Liver (tissue), 3 donors: ENCODE measurements at regions not wholly inside any gene's neighbourhood (a gene's known extent, or its start where the extent isn't known, plus 50 kb on each side); places are given as distances from the start of the nearest gene placed in this dataset.

ENCODE experiments used
- GABPA ChIP-seq, 2 donors: IDR thresholded peaks in 1 of 2; conservative IDR thresholded peaks in 1 of 2; 2 replicates each; pipeline ENCODE4 v1.6.1; 2016; ENCODE audit warnings: antibody characterized with exemption in 2 of 2, mild to moderate bottlenecking in 1 of 2, moderate library complexity in 1 of 2
- HNF4G ChIP-seq: IDR thresholded peaks from 2 replicates; pipeline ENCODE4 v1.6.1; 2016; ENCODE audit warnings: antibody characterized with exemption
- JUND ChIP-seq, 2 donors: IDR thresholded peaks; 2 replicates each; pipeline ENCODE4 v1.6.1; 2016; ENCODE audit warnings: antibody characterized with exemption in 2 of 2
- NR2F2 ChIP-seq: IDR thresholded peaks from 2 replicates; pipeline ENCODE4 v1.6.1; 2016; ENCODE audit warnings: antibody characterized with exemption
- RAD21 ChIP-seq, 2 donors: IDR thresholded peaks; 2 replicates each; pipeline ENCODE4 v1.6.1; 2016; ENCODE audit warnings: antibody characterized with exemption in 2 of 2, mild to moderate bottlenecking in 2 of 2
- TAF1 ChIP-seq: conservative IDR thresholded peaks from 2 replicates; pipeline ENCODE4 v1.6.1; 2016; ENCODE audit warnings: antibody characterized with exemption, mild to moderate bottlenecking
- YY1 ChIP-seq: IDR thresholded peaks from 2 replicates; pipeline ENCODE4 v1.6.1; 2016; ENCODE audit warnings: antibody characterized with exemption, mild to moderate bottlenecking
- TF ChIP-seq, protein P1 (sequence below): IDR thresholded peaks from 2 replicates; pipeline ENCODE4 v1.6.1; 2016; ENCODE audit warnings: antibody characterized with exemption
- TF ChIP-seq, protein P2 (sequence below): fragments of 150-350 bp; IDR thresholded peaks from 2 replicates; pipeline ENCODE4 v1.5.1; 2017; ENCODE audit warnings: improper control_type of control experiment, low read depth, low read length; ENCODE audit not compliant: missing input control
- donor health status: healthy.
- donor health status: healthy.

DNA sequence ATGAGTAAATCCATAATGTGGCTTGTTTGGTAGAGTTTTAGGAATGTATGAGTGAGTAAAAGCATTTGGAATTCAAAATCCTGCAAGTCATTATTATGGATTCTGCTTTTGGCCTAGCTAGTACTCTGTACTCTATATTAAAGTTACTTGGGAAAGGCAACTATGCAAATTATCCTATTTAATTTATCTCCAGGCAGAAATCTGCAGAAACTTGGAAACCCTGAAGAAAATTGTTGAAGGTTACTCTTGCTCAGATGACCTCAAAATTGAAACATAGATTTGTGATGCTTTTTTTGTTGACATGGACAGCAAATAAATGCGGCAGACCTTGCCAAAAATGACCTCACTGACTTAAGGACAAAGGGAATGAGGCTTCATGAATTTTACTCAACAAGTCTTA, 477.1 kb upstream of the EYS start:
- TF ChIP-seq, protein P1, sequence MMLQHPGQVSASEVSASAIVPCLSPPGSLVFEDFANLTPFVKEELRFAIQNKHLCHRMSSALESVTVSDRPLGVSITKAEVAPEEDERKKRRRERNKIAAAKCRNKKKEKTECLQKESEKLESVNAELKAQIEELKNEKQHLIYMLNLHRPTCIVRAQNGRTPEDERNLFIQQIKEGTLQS, result no peak
- no peak for TF ChIP-seq JUND (IDR thresholded peaks at IDR 0.05)
- TF ChIP-seq GABPA (IDR thresholded peaks at IDR 0.05 in 1 of 2, conservative IDR thresholded peaks at IDR 0.05 in 1 of 2), result no peak
- TF ChIP-seq, protein P2, sequence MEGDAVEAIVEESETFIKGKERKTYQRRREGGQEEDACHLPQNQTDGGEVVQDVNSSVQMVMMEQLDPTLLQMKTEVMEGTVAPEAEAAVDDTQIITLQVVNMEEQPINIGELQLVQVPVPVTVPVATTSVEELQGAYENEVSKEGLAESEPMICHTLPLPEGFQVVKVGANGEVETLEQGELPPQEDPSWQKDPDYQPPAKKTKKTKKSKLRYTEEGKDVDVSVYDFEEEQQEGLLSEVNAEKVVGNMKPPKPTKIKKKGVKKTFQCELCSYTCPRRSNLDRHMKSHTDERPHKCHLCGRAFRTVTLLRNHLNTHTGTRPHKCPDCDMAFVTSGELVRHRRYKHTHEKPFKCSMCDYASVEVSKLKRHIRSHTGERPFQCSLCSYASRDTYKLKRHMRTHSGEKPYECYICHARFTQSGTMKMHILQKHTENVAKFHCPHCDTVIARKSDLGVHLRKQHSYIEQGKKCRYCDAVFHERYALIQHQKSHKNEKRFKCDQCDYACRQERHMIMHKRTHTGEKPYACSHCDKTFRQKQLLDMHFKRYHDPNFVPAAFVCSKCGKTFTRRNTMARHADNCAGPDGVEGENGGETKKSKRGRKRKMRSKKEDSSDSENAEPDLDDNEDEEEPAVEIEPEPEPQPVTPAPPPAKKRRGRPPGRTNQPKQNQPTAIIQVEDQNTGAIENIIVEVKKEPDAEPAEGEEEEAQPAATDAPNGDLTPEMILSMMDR, result no peak
- TF ChIP-seq YY1, result no peak
- TF ChIP-seq TAF1, result no peak
- TF ChIP-seq RAD21 (IDR thresholded peaks at IDR 0.05), result no peak
- TF ChIP-seq NR2F2, result no peak
- TF ChIP-seq HNF4G, result no peak
